PC-3 (cell line): ENCODE measurements at regions not wholly inside any gene's neighbourhood (a gene's known extent, or its start where the extent isn't known, plus 50 kb on each side); places are given as distances from the start of the nearest gene placed in this dataset.

Experiments
- ATAC-seq: fragments of 200-7000 bp; cut with Tn5 transposase; 2 replicates; pipeline ENCODE4 v1.9.1; 2020; ENCODE audit warnings: mild to moderate bottlenecking, moderate library complexity
- BruUV-seq: library from RNA; stranded (reverse); fragments of 400-500 nt; replicated peaks from 2 replicates; lab custom pipeline; 2021; lab: Mats Ljungman, UMichigan
- CTCF ChIA-PET: fragments of 300-600 bp; sonication (Branson Sonifier 250); formaldehyde crosslinking; loops from one replicate; lab custom pipeline; 2022; ENCODE audit warnings: antibody characterized with exemption; lab: Charles Lee
- POLR2A ChIA-PET: fragments of 300-600 bp; sonication (Branson Sonifier 250); formaldehyde crosslinking; loops from one replicate; lab custom pipeline; 2022; ENCODE audit warnings: antibody characterized with exemption; ENCODE audit not compliant: unreplicated experiment; lab: Charles Lee
- DNase-seq: peaks from one replicate; pipeline ENCODE4 v3.0.0-alpha.2; 2015
- H2AFZ ChIP-seq: fragments of 300-600 bp; sonication (generic); 2 replicates; pipeline ENCODE4 v1.6.0; 2016; ENCODE audit warnings: antibody characterized with exemption, low read length
- H3F3A ChIP-seq: fragments of 300-600 bp; sonication (generic); one replicate; pipeline ENCODE4 v1.6.0; 2017; ENCODE audit warnings: antibody characterized with exemption, low read length, control low read depth, mild to moderate bottlenecking; ENCODE audit not compliant: unreplicated experiment
- H3K27ac ChIP-seq: fragments of 300-600 bp; sonication (generic); 2 replicates; pipeline ENCODE4 v1.5.1; 2016; ENCODE audit warnings: mild to moderate bottlenecking, low read length
- H3K27me3 ChIP-seq: fragments of 300-600 bp; sonication (generic); 2 replicates; pipeline ENCODE4 v1.6.1; 2016; ENCODE audit warnings: low read length, mixed read lengths
- H3K36me3 ChIP-seq: fragments of 300-600 bp; sonication (generic); 2 replicates; pipeline ENCODE4 v1.6.1; 2016; ENCODE audit warnings: low read depth, mixed run types, low read length, mixed read lengths
- H3K4me1 ChIP-seq: fragments of 300-600 bp; sonication (generic); 2 replicates; pipeline ENCODE4 v1.5.1; 2016; ENCODE audit warnings: low read length; ENCODE audit not compliant: insufficient read depth
- H3K4me2 ChIP-seq: fragments of 300-600 bp; sonication (generic); 2 replicates; pipeline ENCODE4 v1.6.0; 2016; ENCODE audit warnings: low read length
- H3K4me3 ChIP-seq: fragments of 300-600 bp; sonication (generic); 2 replicates; pipeline ENCODE4 v1.5.1; 2016; ENCODE audit warnings: mild to moderate bottlenecking, low read length, mixed read lengths
- H3K79me2 ChIP-seq: fragments of 300-600 bp; sonication (generic); 2 replicates; pipeline ENCODE4 v1.6.1; 2017; ENCODE audit warnings: low read length, mixed read lengths
- H3K9ac ChIP-seq: fragments of 300-600 bp; sonication (generic); 2 replicates; pipeline ENCODE4 v1.6.0; 2016; ENCODE audit warnings: mild to moderate bottlenecking, low read length
- H3K9me2 ChIP-seq: fragments of 300-600 bp; sonication (generic); replicated peaks from 2 replicates; pipeline ENCODE4 v1.6.1; 2016; ENCODE audit warnings: mixed run types, low read length, mixed read lengths
- H3K9me3 ChIP-seq: fragments of 300-600 bp; sonication (generic); 2 replicates; pipeline ENCODE4 v1.6.1; 2016; ENCODE audit warnings: low read length, mixed read lengths
- H4K20me1 ChIP-seq: fragments of 300-600 bp; sonication (generic); 2 replicates; pipeline ENCODE4 v1.6.1; 2016; ENCODE audit warnings: low read length, mixed read lengths
- EZH2 ChIP-seq: fragments of 300-600 bp; sonication (generic); IDR thresholded peaks from one replicate; pipeline ENCODE4 v1.6.1; 2017; ENCODE audit warnings: antibody characterized with exemption, mild to moderate bottlenecking, low read length; ENCODE audit not compliant: unreplicated experiment
- EZH2phosphoT487 ChIP-seq: fragments of 300-600 bp; sonication (generic); IDR thresholded peaks from 2 replicates; pipeline ENCODE4 v1.6.1; 2018; ENCODE audit warnings: mild to moderate bottlenecking, antibody characterized with exemption, low read length, borderline replicate concordance
- intact Hi-C: fragments of 100-400 bp; cut with micrococcal nuclease; formaldehyde crosslinking; loops from 2 replicates; pipeline ENCODE4 v1.9.0; 2023
- TF ChIP-seq, protein P1 (sequence below): fragments of 300-600 bp; sonication (generic); conservative IDR thresholded peaks from 2 replicates; pipeline ENCODE4 v1.5.1; 2017; ENCODE audit warnings: antibody characterized with exemption, low read depth, mild to moderate bottlenecking, low read length

DNA sequence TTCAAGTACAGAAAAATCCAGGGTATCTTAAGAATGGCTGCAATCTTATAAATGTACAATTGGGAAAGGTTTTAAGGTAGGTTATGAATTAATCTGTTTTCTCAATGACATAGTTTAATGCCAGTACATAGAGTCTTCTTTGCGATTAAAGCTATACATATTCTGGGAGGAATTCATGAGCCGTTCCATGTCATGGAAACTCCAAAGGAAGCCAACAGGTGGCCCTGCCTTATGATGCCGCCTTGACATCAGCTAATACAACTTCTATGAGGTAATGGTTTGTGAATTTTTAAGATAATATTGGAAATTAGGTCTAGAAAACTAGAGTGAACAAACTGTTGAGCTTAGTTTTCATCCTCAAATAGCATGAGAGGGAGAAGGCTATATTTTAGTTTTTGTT is 713.4 kb downstream of the EFNA5 start:
- CTCF ChIA-PET, result no interaction called here
- no TSS peak for BruUV-seq
- Histone ChIP-seq H3F3A (no peaks in the 10 kb centered on the region), H3K27ac (no peak overlapping the region), H3K36me3 (no peaks in the 10 kb centered on the region), H3K79me2 (no peaks in the 10 kb centered on the region), H4K20me1 (no peaks in the 10 kb centered on the region), H3K4me1 (peaks cover 14% of the 10 kb centered on the region), H3K9ac (no peak overlapping the region), H3K4me2 (no peak overlapping the region), H3K4me3 (no peak overlapping the region), H3K9me3 (no peaks in the 10 kb centered on the region), H3K9me2 (no peaks in the 10 kb centered on the region), H2AFZ (no peak overlapping the region), H3K27me3 (no peaks in the 10 kb centered on the region)
- intact Hi-C loops, result no loop called here
- POLR2A ChIA-PET, result no interaction called here
- TF ChIP-seq EZH2 (no peak), EZH2phosphoT487 (no peak)
- TF ChIP-seq, protein P1, sequence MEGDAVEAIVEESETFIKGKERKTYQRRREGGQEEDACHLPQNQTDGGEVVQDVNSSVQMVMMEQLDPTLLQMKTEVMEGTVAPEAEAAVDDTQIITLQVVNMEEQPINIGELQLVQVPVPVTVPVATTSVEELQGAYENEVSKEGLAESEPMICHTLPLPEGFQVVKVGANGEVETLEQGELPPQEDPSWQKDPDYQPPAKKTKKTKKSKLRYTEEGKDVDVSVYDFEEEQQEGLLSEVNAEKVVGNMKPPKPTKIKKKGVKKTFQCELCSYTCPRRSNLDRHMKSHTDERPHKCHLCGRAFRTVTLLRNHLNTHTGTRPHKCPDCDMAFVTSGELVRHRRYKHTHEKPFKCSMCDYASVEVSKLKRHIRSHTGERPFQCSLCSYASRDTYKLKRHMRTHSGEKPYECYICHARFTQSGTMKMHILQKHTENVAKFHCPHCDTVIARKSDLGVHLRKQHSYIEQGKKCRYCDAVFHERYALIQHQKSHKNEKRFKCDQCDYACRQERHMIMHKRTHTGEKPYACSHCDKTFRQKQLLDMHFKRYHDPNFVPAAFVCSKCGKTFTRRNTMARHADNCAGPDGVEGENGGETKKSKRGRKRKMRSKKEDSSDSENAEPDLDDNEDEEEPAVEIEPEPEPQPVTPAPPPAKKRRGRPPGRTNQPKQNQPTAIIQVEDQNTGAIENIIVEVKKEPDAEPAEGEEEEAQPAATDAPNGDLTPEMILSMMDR, result no peak
- ATAC-seq, result no peak
- DNase-seq, result no peak

DNA sequence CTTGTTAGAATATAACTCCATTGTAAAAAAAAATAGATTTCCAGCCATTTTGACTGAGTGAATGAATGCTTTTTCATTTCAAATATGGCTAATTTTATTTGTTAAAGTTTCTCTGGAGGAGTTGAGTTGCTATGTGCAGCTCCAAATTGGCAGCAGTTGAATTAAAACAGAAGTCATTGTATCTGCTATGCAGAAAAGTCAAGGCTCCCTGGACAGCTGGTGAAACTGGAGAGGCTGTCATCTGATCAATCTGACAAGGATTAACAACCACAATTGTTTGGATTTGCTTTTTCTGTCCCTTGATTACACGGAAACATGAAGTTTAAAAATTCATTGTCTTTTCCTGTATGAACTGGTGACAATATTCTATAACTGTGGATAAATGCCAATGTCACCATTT is 713.9 kb downstream of the EFNA5 start:
- Histone ChIP-seq H3K79me2 (no peaks in the 10 kb centered on the region), H3K27ac (no peak overlapping the region), H3K4me2 (no peak overlapping the region), H4K20me1 (no peaks in the 10 kb centered on the region), H3K27me3 (no peaks in the 10 kb centered on the region), H3K4me3 (no peak overlapping the region), H2AFZ (no peak overlapping the region), H3K4me1 (peaks cover 14% of the 10 kb centered on the region), H3K9ac (no peak overlapping the region), H3K9me2 (no peaks in the 10 kb centered on the region), H3F3A (no peaks in the 10 kb centered on the region), H3K36me3 (no peaks in the 10 kb centered on the region), H3K9me3 (no peaks in the 10 kb centered on the region)
- DNase-seq, result no peak
- ATAC-seq, result no peak
- BruUV-seq, result no TSS peak
- ChIA-PET POLR2A (no interaction called here), CTCF (no interaction called here)
- TF ChIP-seq EZH2, result no peak
- no peak for TF ChIP-seq EZH2phosphoT487
- TF ChIP-seq, protein P1, result no peak
- intact Hi-C loops, result no loop called here

DNA sequence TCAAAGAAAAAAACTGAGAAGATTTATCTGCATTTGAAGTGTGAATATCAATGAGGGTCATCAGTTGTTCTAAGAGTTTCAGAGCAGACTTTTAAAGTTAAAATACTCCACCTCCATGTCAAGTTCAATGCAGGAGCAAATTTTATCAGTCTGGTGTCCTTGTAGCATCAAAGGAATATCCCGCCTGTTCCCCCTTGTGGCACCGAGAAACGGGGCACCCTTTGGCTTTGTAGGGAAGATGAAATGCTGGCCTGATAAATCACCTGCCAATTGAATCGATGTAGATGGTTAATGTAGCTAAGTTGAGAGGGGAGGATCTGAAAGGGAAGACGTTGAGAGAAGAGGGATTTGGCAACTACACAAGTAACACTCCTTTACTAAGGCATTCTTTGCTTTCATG is 714.5 kb downstream of the EFNA5 start:
- Histone ChIP-seq H3K4me1 (peaks cover 14% of the 10 kb centered on the region), H3K79me2 (no peaks in the 10 kb centered on the region), H2AFZ (no peak overlapping the region), H3F3A (no peaks in the 10 kb centered on the region), H3K9ac (no peak overlapping the region), H3K4me3 (no peak overlapping the region), H3K4me2 (no peak overlapping the region), H3K9me2 (no peaks in the 10 kb centered on the region), H3K9me3 (no peaks in the 10 kb centered on the region), H4K20me1 (no peaks in the 10 kb centered on the region), H3K27me3 (no peaks in the 10 kb centered on the region), H3K36me3 (no peaks in the 10 kb centered on the region), H3K27ac (no peak overlapping the region)
- DNase-seq (no peak), ATAC-seq (no peak)
- ChIA-PET POLR2A (no interaction called here), CTCF (no interaction called here)
- TF ChIP-seq EZH2phosphoT487 (no peak), EZH2 (no peak)
- TF ChIP-seq, protein P1, result no peak
- no TSS peak for BruUV-seq
- intact Hi-C loops, result no loop called here
